ENCODE measurements at regions not wholly inside any gene's neighbourhood (a gene's known extent, or its start where the extent isn't known, plus 50 kb on each side); places are given as distances from the start of the nearest gene placed in this dataset.

DNA sequence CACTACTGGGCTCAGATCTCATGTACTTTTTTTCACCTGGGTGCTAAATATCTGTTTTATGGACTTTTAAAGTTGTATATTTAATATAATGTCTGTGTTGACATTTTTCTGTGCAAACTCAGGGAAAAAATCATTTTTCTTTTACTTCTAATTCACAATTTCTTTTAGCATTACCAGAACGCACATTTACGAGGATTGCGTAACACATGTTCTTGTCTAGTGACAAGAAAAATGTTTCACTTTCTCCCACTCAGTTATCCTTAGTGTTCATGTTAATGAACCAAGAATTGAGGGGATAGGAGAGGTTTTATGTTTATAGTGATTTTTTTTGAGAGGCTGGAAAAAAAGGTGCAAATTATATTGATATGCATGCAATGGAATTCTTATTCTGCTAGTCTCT lies 86.3 kb upstream of the PJA2 start:
- Histone ChIP-seq H3K4me2 (ENCODE audit: low read length) (no peak overlapping the region), H4K20me1 (ENCODE audit: insufficient read depth) (no peaks in the 10 kb centered on the region), H3K4me1 (ENCODE audit: control insufficient read depth in 1 of 2, insufficient read depth in 2 of 2, low read length in 2 of 2) (no peaks in the 10 kb centered on the region), H3K27ac (ENCODE audit: low read depth, low read length) (no peak overlapping the region), H3K9me2 (ENCODE audit: insufficient read depth) (no peaks in the 10 kb centered on the region), H3K36me3 (ENCODE audit: control insufficient read depth in 1 of 2, insufficient read depth in 2 of 2, low read length in 2 of 2) (no peaks in the 10 kb centered on the region), H3K27me3 (ENCODE audit: insufficient read depth, low read length) (no peaks in the 10 kb centered on the region), H2AFZ (ENCODE audit: low read depth, low read length, poor library complexity, severe bottlenecking) (no peak overlapping the region), H3K4me3 (replicated peaks in 1 of 2; ENCODE audit: low read depth in 1 of 2, low read length in 2 of 2) (no peak overlapping the region), H3K79me2 (ENCODE audit: insufficient read depth, low read length) (no peaks in the 10 kb centered on the region), H3K9me3 (ENCODE audit: control insufficient read depth in 1 of 2, insufficient read depth in 1 of 2, low read depth in 1 of 2, low read length in 2 of 2) (no peaks in the 10 kb centered on the region), H3K9ac (ENCODE audit: low read length) (no peak overlapping the region)
- RAD21 ChIA-PET (ENCODE audit: low non-redundant PET in 1 of 2, low total read pairs in 2 of 2, uncharacterized antibody in 2 of 2, unreplicated experiment in 2 of 2): no interaction called here
- no TSS peak for BruUV-seq (replicated peaks)
- TF ChIP-seq JUND (IDR thresholded peaks at IDR 0.05) (no peak), SP1 (IDR thresholded peaks at IDR 0.05; ENCODE audit: low read depth) (no peak), ZFX (IDR thresholded peaks at IDR 0.05) (no peak)
- TF ChIP-seq, protein P1, sequence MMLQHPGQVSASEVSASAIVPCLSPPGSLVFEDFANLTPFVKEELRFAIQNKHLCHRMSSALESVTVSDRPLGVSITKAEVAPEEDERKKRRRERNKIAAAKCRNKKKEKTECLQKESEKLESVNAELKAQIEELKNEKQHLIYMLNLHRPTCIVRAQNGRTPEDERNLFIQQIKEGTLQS (IDR thresholded peaks at IDR 0.05): no peak
- POLR2A ChIA-PET: no interaction called here
- DNase-seq (ENCODE audit: low read depth, low spot score) (no peak), ATAC-seq (no peak)
- intact Hi-C loops (cut with micrococcal nuclease): no loop called here
- CTCF ChIA-PET: no interaction called here

DNA sequence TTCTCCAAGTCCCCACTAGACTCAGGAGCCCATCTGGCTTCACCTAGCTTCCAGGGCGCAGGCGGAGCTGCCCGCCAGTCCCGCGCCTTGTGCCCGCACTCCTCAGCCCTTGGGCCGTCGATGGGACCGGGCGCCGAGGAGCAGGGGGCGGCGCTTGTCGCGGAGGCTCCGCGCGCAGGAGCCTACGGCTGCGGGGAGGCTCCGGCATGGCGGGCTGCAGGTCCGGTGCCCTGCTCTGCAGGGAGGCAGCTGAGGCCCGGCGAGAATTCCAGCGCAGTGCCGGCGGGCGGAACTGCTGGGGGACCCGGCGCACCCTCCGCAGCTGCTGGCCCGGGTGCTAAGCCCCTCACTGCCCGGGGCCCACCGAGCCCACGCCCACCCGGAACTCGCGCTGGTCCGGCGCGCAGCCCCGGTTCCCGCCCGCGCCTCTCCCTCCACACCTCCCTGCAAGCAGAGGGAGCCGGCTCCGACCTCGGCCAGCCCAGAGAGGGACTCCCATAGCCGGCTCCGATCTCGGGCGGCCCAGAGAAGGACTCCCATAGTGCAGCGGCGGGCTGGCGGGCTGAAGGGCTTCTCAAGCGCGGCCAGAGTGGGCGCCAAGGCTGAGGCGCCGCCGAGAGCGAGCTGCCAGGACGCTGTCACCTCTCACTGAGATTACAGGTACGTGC lies 78.1 kb upstream of the PJA2 start:
- TF ChIP-seq POLR2A (IDR thresholded peaks at IDR 0.05; ENCODE audit: borderline replicate concordance, extremely low read depth, insufficient read depth, insufficient read length): no peak
- no peak for TF ChIP-seq RAD21 (IDR thresholded peaks at IDR 0.05; ENCODE audit: low read depth)
- no peak for TF ChIP-seq CBX3 (IDR thresholded peaks at IDR 0.05; ENCODE audit: low read depth)
- RAD21 ChIA-PET (ENCODE audit: low non-redundant PET in 1 of 2, low total read pairs in 2 of 2, uncharacterized antibody in 2 of 2, unreplicated experiment in 2 of 2): no interaction called here
- Histone ChIP-seq H3K4me3 (replicated peaks in 1 of 2; ENCODE audit: low read depth in 1 of 2, low read length in 2 of 2) (no peak overlapping the region), H2AFZ (ENCODE audit: low read depth, low read length, poor library complexity, severe bottlenecking) (no peak overlapping the region), H3K4me2 (ENCODE audit: low read length) (no peak overlapping the region), H3K9me3 (ENCODE audit: control insufficient read depth in 1 of 2, insufficient read depth in 1 of 2, low read depth in 1 of 2, low read length in 2 of 2) (no peaks in the 10 kb centered on the region), H3K27ac (ENCODE audit: low read depth, low read length) (no peak overlapping the region), H3K9ac (ENCODE audit: low read length) (no peak overlapping the region), H3K4me1 (ENCODE audit: control insufficient read depth in 1 of 2, insufficient read depth in 2 of 2, low read length in 2 of 2) (no peaks in the 10 kb centered on the region), H3K9me2 (ENCODE audit: insufficient read depth) (no peaks in the 10 kb centered on the region), H3K36me3 (ENCODE audit: control insufficient read depth in 1 of 2, insufficient read depth in 2 of 2, low read length in 2 of 2) (no peaks in the 10 kb centered on the region), H4K20me1 (ENCODE audit: insufficient read depth) (no peaks in the 10 kb centered on the region), H3K79me2 (ENCODE audit: insufficient read depth, low read length) (no peaks in the 10 kb centered on the region), H3K27me3 (ENCODE audit: insufficient read depth, low read length) (no peaks in the 10 kb centered on the region)
- no TSS peak for BruUV-seq (replicated peaks)
- ATAC-seq (no peak), DNase-seq (ENCODE audit: low read depth, low spot score) (no peak)
- POLR2A ChIA-PET: no interaction called here
- CTCF ChIA-PET: no interaction called here
- intact Hi-C loops (cut with micrococcal nuclease): no loop called here

Data from HCT116 (cell line).